ENCODE measurements at regions not wholly inside any gene's neighbourhood (a gene's known extent, or its start where the extent isn't known, plus 50 kb on each side); places are given as distances from the start of the nearest gene placed in this dataset.

DNA sequence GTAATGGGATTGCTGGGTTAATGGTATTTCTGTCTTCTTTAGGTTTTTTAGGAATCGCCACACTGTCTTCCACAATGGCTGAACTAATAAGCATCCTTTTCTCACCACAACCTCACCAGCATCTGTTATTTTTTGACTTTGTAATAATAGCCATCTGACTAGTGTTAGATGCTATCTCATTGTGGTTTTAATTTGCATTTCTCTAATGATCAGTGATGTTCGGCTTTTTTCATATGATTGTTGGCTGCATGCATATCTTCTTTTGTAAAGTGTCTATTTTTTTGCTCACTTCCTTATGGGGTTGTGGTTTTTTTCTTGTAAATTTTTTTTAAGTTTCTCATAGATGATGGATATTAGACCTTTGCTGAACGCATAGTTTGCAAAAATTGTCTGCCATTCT is 377.9 kb downstream of the GALC start:
- WGBS (ENCODE audit: insufficient coverage, insufficient replicate concordance, low lambda C conversion rate, missing lambda C conversion rate): 11% methylated on average over 3 of the region's 3 CpGs
- H3K9ac ChIP-seq (ENCODE audit: control insufficient read depth, insufficient read depth, low read length): no peak overlapping the region
- FAIRE-seq (no peak), DNase-seq (ENCODE audit: low read depth, low spot score) (no peak), ATAC-seq (no peak)
- H3K4me2 ChIP-seq (ENCODE audit: control insufficient read depth, insufficient read depth): no peak overlapping the region
- TF ChIP-seq, protein P1, sequence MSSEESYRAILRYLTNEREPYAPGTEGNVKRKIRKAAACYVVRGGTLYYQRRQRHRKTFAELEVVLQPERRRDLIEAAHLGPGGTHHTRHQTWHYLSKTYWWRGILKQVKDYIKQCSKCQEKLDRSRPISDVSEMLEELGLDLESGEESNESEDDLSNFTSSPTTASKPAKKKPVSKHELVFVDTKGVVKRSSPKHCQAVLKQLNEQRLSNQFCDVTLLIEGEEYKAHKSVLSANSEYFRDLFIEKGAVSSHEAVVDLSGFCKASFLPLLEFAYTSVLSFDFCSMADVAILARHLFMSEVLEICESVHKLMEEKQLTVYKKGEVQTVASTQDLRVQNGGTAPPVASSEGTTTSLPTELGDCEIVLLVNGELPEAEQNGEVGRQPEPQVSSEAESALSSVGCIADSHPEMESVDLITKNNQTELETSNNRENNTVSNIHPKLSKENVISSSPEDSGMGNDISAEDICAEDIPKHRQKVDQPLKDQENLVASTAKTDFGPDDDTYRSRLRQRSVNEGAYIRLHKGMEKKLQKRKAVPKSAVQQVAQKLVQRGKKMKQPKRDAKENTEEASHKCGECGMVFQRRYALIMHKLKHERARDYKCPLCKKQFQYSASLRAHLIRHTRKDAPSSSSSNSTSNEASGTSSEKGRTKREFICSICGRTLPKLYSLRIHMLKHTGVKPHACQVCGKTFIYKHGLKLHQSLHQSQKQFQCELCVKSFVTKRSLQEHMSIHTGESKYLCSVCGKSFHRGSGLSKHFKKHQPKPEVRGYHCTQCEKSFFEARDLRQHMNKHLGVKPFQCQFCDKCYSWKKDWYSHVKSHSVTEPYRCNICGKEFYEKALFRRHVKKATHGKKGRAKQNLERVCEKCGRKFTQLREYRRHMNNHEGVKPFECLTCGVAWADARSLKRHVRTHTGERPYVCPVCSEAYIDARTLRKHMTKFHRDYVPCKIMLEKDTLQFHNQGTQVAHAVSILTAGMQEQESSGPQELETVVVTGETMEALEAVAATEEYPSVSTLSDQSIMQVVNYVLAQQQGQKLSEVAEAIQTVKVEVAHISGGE (CRISPR knock-in tag; IDR thresholded peaks at IDR 0.05): no peak
- TF ChIP-seq, protein P2, sequence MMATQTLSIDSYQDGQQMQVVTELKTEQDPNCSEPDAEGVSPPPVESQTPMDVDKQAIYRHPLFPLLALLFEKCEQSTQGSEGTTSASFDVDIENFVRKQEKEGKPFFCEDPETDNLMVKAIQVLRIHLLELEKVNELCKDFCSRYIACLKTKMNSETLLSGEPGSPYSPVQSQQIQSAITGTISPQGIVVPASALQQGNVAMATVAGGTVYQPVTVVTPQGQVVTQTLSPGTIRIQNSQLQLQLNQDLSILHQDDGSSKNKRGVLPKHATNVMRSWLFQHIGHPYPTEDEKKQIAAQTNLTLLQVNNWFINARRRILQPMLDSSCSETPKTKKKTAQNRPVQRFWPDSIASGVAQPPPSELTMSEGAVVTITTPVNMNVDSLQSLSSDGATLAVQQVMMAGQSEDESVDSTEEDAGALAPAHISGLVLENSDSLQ (IDR thresholded peaks at IDR 0.05): no peak
- TF ChIP-seq SMARCA5 (IDR thresholded peaks at IDR 0.05) (no peak), HDGF (IDR thresholded peaks at IDR 0.05) (no peak), RB1 (IDR thresholded peaks at IDR 0.05; ENCODE audit: borderline replicate concordance) (no peak), BMI1 (IDR thresholded peaks at IDR 0.05; ENCODE audit: borderline replicate concordance) (no peak), LARP7 (IDR thresholded peaks at IDR 0.05) (no peak), YBX1 (IDR thresholded peaks at IDR 0.05) (no peak), EZH2 (IDR thresholded peaks at IDR 0.05; ENCODE audit: borderline replicate concordance, control insufficient read depth, low read depth, low read length) (no peak)
- TF ChIP-seq, protein P3, sequence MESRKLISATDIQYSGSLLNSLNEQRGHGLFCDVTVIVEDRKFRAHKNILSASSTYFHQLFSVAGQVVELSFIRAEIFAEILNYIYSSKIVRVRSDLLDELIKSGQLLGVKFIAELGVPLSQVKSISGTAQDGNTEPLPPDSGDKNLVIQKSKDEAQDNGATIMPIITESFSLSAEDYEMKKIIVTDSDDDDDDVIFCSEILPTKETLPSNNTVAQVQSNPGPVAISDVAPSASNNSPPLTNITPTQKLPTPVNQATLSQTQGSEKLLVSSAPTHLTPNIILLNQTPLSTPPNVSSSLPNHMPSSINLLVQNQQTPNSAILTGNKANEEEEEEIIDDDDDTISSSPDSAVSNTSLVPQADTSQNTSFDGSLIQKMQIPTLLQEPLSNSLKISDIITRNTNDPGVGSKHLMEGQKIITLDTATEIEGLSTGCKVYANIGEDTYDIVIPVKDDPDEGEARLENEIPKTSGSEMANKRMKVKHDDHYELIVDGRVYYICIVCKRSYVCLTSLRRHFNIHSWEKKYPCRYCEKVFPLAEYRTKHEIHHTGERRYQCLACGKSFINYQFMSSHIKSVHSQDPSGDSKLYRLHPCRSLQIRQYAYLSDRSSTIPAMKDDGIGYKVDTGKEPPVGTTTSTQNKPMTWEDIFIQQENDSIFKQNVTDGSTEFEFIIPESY (IDR thresholded peaks at IDR 0.05): no peak
- no peak overlapping the region for H3K27ac ChIP-seq (ENCODE audit: control insufficient read depth, insufficient read depth)
- H4K20me1 ChIP-seq (ENCODE audit: control insufficient read depth, insufficient read depth): no peaks in the 10 kb centered on the region
- in situ Hi-C loops (cut with MboI): no loop called here
- H3K4me1 ChIP-seq (ENCODE audit: control insufficient read depth, insufficient read depth, low read length): no peaks in the 10 kb centered on the region
- H2AFZ ChIP-seq (ENCODE audit: control insufficient read depth, low read depth, low read length): no peak overlapping the region
- CTCF ChIA-PET: interaction anchor here (1.0 to 1.6 kb wide), 6 partner anchors 23 to 659 kb away, joined by 3 read pairs; no protein-coding TSS in a partner anchor
- H3K36me3 ChIP-seq (ENCODE audit: control insufficient read depth in 2 of 2, insufficient read depth in 2 of 2, low read length in 1 of 2): no peaks in the 10 kb centered on the region
- no peak overlapping the region for H3K4me3 ChIP-seq
- RAD21 ChIA-PET (ENCODE audit: unreplicated experiment): interaction anchor here (1.6 kb wide), 1 partner anchor 217 kb away, joined by 3 read pairs; no protein-coding TSS in a partner anchor
- BruUV-seq (replicated peaks): no TSS peak
- H3K27me3 ChIP-seq (replicated peaks in 1 of 2; ENCODE audit: control insufficient read depth in 2 of 2, insufficient read depth in 2 of 2, low read length in 1 of 2): no peaks in the 10 kb centered on the region
- no peaks in the 10 kb centered on the region; the same call in 2 of the 3 replicates for H3K9me3 ChIP-seq (replicated peaks; ENCODE audit: control insufficient read depth, insufficient read depth, low read length)
- POLR2A ChIA-PET: interaction anchor here (0.6 kb wide), 1 partner anchor 444 kb away, joined by 4 read pairs; no protein-coding TSS in a partner anchor
- intact Hi-C loops (cut with micrococcal nuclease; ENCODE audit: unreplicated experiment): loop anchor here (10.0 kb wide), 2 partner anchors 500 to 710 kb away; no protein-coding TSS in a partner anchor
- no peaks in the 10 kb centered on the region for H3K79me2 ChIP-seq (ENCODE audit: control insufficient read depth, insufficient read depth, low read length)
- SMC1A ChIA-PET (ENCODE audit: uncharacterized antibody, unreplicated experiment): interaction anchor here (1.5 to 1.6 kb wide), 2 partner anchors 28 to 412 kb away, joined by 3 to 5 read pairs; no protein-coding TSS in a partner anchor
